ENCODE measurements at regions not wholly inside any gene's neighbourhood (a gene's known extent, or its start where the extent isn't known, plus 50 kb on each side); places are given as distances from the start of the nearest gene placed in this dataset.

DNA sequence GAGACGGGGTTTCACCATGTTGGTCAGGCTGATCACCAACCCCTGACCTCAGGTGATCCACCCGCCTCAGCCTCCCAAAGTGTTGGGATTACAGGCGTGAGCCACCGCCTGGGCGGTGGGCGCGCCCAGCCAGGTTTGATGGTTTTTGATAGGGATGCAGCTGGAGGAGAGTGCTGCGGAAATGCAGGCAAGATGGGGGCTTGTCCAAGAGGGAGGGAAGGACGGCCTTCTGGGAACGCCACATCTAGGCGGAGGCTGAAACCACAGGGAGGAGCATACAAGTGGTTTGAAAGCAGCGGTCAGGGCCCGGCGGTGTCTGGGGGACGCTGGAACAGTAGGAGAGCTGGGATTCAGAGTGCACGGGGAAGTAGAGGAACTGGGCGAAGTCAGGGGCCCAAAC lies 134.6 kb downstream of the VRK1 start:
- DNase-seq (ENCODE audit: extremely low read depth in 1 of 11, low read depth in 9 of 11, low spot score in 4 of 11), result no peak

DNA sequence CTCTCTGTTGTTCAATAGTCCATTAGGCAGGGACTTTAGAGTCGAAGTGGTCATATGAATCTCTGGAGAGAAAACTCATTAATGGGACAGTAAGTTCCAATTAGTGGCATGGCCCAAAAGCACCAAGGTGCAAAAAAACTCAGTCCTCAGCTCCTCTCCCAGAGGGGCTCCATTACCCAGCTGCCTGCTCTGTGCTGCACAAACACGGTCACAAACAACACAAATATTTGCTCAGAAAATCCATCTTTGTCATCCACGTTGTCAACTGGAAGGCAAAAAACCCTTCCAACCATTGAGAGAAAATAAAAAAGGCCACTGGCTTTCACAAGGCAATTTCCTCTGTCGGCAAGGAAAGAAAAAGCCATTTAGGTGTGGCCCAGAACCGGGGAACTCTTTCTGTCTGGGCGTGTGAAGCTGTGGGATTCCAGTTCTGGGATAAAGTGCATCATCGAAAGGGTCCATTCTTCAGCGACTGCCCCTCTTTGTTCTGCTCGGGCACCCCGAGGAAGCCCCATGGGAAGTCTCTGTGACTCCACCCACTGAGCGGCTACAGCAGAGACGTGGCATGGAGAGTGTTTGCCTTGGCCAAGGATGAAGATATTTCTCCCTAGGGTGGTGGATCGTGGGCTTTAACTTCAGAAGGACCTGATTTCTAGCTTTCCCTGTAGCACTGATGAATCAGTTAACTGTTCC lies 137.6 kb downstream of the VRK1 start:
- DNase-seq (ENCODE audit: extremely low read depth in 1 of 11, low read depth in 9 of 11, low spot score in 4 of 11), result no peak

DNA sequence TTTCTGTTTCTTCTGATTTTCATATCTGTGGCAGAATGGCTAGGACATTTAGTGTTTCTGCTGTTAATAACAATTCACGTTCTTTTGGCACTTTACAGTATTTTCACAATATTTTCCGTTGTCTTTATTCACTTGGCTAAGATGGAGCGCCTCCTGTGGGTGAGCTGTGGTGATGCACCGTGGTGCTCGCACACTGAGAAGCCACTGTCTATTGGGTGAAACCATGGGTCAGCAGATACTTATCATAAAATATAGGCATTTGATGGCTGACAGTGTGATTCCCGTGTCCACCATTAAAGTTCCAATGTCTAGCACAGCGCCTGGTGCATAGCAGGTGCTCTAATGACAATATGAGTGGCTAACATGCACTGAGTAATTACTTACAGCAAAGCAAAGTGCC lies 141.8 kb downstream of the VRK1 start:
- no peak for DNase-seq (ENCODE audit: extremely low read depth in 1 of 11, low read depth in 9 of 11, low spot score in 4 of 11)

DNA sequence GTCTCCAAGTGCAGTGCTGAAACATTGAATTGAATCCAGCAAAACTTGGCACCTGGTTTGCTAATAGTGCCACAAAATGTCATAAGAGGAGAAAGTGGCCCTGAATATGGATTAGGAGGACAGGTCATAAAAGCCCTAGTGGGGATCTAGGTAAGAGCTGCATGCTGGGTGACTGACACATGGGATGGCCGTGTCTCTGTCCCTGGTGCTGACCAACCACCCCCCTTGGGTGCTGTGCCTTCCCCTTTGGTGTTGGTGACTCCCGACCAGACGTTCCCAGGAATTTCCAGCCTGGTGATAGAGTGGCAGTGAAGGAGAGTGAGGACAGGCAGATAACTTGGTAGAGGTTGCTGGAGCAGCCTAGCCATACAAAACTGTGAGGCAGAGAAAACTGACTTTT lies 142.8 kb downstream of the VRK1 start:
- no peak for DNase-seq (ENCODE audit: extremely low read depth in 1 of 11, low read depth in 9 of 11, low spot score in 4 of 11)

DNA sequence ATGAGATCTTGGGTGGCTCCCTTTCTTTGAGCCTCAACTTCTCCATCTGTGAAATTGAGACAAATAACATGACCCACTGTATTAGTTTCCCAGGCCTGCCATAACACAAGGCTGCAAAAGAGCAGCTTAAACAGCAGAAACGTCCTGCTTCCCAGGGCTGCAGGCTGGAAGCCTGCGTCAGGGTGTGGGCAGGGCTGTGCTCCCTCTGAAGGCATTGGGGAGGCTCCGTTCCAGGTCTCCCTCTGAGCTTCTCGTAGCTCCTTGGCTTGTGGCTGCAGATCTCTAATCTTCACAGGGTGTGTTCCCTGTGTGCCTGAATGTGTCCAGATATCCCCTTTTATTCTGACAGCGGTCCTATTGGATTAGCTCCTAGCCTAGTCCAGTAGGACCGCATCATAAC lies 147.1 kb downstream of the VRK1 start:
- no peak for DNase-seq (ENCODE audit: extremely low read depth in 1 of 11, low read depth in 9 of 11, low spot score in 4 of 11)

DNA sequence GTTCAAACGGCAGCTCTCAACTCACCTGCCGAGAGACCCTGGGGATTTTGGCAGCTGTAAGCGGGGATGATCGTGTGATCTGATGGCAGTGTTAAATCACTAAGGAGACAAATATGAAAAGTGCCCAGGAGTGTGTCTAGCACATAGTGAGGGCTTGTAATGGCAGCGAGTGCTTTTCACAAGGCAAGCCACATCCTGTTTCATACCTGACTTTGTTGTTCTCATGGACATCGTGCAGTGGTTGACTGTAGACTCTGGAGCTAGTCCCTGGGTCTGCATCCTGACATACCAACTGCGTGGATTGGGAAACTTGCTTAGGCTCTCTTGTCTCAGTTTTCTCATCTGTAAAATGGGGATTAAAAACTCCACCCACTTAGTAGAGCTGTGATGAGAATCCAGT lies 148.5 kb downstream of the VRK1 start:
- no peak for DNase-seq (ENCODE audit: extremely low read depth in 1 of 11, low read depth in 9 of 11, low spot score in 4 of 11)

DNA sequence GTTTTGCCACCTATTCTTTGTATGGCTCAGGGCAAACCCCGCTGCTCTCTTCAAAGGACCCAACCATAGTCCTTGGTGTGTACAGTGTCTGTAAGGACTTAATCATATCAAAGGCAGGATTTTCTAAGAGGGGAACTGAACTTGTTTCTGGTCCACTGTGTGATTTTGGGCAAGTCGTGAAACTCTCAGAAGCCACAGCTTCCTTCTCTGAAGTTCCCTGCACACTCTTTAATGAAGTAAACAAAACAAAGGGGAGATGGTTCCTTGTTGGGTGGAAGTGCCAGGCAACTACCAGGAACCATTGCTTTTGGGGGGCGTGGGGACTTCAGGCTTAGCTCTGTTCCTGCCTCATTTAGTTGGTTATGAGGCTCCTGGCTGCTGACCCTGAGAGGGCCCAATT lies 152.4 kb downstream of the VRK1 start:
- DNase-seq (ENCODE audit: extremely low read depth in 1 of 11, low read depth in 9 of 11, low spot score in 4 of 11), result no peak

DNA sequence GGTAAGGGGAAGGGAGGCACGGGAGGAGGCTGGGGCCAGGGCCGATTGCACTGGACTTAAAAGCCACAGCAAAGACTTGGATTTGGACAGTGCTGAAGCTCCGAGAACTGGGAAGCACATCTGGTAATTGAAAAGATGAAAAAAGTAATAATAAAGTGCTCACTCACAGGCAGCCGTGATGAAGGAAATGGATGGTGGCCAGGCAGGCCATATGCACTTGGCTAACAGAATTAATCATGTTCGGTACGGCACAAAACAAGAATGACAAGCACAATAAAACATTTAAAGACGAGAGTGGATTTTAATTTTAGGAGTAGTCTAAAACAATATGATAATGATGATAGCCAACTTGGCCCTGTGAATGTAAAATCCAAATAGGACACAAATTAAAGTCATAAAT lies 154.3 kb downstream of the VRK1 start:
- DNase-seq (ENCODE audit: extremely low read depth in 1 of 11, low read depth in 9 of 11, low spot score in 4 of 11), result no peak

DNA sequence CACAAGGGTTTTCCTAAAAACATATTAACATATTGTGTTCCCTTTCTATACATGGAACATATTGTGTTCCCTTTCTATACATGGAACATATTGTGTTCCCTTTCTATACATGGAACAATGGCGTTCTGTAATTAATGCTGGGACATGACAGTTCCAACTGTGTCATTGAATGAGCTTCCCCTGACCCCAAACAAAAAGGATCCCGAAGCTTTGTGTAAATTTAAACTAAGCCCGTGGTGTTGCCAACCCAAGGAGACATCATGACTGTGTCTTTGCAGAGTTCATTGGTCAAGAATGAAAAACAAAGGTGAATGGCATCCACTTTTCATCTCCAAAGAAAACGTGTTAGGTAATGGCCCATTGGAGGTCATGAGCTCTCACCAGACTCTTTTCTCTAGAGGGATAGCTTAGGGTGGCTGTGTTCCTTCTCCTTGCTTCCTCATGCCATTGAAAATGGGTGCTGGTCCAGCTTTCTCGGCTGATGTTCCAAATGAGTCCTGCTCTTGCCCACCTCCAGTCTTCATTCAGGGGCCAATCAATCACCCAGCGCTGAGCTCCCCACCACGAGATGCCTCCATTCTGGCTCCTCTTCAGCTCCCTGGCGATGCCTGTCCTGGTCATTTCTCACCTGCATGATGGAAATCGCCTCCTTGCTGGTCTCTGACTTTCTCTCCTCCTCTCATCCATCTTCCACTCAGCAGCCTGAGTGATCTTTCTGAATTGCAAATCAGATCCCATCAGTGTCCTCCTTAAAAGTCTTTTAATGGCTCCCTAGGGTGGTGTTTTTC lies 156.1 kb downstream of the VRK1 start:
- DNase-seq (ENCODE audit: extremely low read depth in 1 of 11, low read depth in 9 of 11, low spot score in 4 of 11), result no peak

DNA sequence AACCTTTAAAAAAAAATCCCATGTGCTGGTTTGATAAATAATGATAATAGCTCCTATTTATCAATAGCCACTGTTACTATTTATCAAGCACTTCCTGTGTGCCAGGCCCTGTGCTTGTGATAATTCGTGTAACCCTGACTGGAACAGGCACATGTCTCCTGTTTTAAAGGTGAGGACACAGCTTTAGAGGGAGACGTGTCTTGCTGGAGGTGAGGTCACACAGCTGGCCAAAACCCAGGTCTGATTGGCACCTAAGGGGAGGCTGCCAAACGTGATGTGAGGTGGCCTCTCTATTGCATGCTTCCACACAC lies 156.6 kb downstream of the VRK1 start:
- DNase-seq (ENCODE audit: extremely low read depth in 1 of 11, low read depth in 9 of 11, low spot score in 4 of 11), result no peak

DNA sequence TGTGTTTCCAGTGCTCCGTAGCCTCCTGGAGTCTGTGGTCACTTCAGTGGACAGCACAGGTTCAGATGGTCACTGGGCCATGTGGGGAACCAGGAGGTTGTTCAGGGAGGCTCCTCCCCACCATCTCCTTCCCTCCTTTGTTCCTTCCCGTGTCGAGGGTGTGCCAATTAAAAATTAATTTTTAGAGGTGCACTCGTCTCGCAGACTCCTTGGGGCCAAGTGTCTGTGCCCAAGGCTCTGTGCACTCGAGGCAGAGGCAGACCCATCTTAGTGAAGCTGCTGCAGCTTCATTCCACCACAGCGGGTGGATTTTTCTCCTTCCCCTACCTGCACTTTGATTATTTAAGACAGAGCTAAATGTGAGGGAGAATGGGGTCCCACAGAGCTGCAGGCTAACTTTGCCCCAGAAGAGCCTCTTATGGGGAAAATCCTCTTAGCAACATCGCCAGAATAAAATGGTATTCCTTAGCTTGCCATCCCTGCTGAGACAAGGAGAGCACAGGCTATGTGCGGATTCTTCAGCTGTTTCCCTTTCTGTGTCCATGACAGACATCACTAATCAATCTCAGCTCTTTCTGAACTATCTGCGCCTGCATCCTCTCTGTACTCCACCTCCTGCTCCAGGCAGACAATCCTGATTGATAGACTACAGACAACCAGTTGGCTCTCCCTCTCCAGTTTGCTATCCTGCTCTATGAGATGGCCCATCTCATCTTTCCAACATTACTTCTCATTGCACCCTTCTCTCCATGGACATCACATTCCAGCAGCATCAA lies 159.5 kb downstream of the VRK1 start:
- DNase-seq (ENCODE audit: extremely low read depth in 1 of 11, low read depth in 9 of 11, low spot score in 4 of 11), result no peak

DNA sequence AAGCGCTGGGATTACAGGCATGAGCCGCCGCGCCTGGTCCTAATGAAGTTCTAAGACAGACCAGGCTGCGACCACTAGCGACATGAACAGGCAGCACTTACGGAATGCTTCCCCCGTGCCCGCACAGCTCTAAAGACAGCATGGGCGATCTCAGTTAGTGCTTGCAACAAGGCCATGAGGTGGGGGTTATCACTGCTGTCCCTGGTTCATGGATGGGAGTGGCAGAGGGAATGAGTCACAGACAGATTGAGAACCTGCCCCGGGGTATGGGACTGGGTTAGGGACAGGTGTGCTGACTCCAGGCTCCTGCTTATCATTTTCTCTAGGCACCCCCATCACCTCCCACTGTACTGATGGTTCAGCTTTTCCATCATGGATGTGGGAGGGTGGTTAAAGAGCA lies 160.9 kb downstream of the VRK1 start:
- DNase-seq (ENCODE audit: extremely low read depth in 1 of 11, low read depth in 9 of 11, low spot score in 4 of 11), result no peak

DNA sequence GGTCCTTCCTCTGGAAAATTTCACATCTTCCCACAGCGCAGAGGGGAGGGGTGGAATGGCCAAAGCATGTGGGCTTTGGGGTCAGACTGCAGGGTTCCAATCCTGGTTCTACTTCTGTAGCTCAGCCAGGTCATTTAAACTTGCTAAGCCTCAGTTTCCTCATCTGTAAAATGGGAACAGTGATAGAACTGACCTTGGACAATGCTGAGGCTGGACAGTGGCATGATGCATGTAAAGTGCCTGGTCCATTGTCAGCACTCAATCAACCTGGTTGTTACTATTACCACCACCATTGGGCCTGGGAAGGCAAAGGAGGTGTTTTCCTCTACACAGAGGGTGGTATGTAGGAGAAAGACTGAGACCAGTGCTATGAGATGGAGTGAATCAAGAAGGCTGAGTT lies 162.8 kb downstream of the VRK1 start:
- no peak for DNase-seq (ENCODE audit: extremely low read depth in 1 of 11, low read depth in 9 of 11, low spot score in 4 of 11)

DNA sequence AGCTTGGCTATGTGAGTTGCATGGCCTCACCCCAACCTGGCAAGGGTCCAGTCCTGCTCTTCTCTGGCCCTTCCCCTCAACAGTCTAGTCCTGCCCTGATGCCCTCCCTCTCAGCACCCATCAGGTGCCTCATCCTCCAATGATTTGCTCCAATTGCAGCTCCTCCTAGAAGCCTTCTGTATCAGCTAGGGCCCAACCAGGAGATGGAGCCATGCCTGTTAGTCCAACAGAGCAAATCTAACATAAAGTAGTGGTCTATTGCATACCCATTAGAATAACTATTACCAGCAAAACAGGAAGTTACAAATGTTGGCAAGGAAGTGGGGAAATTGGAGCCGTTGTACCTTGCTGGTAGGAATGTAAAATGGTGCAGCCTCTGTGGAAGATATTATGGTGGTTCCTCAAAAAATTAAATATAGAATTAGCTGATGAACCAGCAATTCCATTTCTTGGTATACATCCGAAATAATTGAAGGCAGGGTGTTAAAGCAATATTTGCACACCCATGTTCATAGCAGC lies 163.5 kb downstream of the VRK1 start:
- no peak for DNase-seq (ENCODE audit: extremely low read depth in 1 of 11, low read depth in 9 of 11, low spot score in 4 of 11)

DNA sequence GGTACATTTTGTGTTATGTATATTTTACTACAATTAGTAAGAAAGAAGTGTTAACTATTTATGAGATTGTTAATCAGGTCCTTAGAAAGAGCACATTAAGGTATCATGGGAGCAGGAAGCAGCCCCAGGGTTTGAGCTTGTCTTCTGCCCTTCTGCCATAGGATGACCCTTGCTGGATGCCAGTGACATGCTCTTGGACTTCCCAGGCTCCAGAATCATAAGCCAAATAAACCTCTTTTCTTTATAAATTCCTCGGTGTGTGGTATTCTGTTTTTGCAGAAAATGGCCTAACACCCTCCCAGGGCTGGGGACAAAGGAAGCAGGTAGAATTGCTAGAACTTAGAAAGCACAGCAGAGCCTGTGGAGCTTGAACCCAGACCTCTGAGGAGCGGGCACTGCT lies 164.7 kb downstream of the VRK1 start:
- DNase-seq (ENCODE audit: extremely low read depth in 1 of 11, low read depth in 9 of 11, low spot score in 4 of 11), result no peak

DNA sequence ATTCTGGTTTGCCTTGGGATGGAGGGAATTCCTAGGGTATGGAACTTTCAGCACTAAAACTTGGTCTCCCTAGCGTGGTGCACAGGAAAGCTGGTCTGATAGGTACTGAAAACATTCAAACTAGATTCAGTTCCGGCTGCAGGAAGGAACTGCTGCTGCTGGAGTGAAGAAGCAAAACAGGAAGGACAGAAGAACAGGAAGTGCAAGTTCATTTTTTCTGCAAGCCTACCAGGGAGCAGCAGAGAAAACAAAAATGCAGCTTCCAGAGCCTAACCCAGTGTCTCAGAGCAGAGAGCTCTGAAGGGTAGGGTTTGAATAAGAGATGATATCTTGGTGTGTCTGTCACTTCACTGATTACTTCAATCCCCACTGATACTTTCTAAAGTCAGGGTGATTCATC lies 165.2 kb downstream of the VRK1 start:
- DNase-seq (ENCODE audit: extremely low read depth in 1 of 11, low read depth in 9 of 11, low spot score in 4 of 11), result no peak

DNA sequence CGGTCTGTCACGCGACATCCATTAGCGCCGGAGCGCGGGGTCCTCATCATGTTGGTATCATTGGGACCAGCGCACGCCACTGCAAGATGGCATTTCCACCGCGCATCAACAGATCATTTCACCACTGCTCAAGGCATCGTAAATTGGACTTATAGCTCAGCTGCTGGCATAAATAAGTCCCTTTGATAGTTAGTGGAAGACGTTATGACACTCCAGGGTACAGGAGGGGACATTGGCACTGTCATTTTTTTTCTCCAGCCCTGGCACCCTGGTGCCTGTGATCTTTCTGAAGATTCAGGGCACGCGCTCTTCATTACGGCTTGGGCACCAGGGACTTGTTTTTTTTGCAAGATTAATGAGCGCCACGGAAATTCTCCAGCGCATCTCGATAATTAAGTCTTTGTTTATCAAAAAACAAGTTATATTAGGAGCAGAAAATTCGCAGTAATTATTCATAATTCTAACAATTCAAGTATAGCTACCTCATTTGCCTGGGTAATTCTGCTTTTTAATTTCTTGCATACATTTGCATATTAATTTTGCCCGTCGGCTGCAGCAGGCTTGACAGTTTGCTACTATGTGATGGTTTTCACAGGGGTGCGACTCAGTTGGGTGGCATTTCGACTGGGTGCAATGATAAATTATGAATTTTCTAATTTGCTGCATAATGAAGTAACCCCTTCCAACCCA lies 167.7 kb downstream of the VRK1 start:
- no peak for DNase-seq (ENCODE audit: extremely low read depth in 1 of 11, low read depth in 9 of 11, low spot score in 4 of 11)

DNA sequence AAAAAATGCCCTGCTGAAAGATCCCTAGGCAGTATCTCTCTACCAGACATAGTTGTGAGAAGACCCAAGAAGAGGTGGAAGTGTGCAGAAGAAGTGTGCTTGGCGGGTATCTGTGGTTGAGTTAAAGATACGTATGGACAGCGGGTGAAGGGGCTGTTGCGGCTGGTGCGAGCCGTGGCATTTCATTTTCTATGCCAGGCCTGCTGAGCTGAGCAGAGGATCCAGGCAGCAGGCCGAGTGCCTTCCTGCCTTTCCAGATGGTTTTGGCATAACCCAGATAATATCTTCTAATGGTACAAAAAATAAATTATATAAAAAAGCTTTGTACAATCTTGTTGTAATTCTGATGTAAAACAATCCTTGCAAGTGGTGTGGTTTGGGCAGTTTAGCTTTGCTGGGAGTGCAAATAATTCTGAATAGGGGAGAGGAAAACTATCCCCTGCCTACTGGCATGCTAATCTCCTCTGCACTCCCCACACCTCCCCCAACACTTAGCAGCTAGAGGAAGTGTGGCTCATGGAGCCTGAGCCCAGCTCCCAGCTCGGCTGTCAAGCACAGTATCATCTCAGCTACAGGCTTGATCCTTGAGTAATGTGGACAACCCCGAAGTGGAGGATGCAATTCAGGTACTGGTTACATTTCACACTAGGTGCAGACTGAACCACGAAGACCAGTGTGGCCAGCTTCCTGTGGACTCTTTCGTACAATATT lies 168.9 kb downstream of the VRK1 start:
- DNase-seq (ENCODE audit: extremely low read depth in 1 of 11, low read depth in 9 of 11, low spot score in 4 of 11), result no peak

DNA sequence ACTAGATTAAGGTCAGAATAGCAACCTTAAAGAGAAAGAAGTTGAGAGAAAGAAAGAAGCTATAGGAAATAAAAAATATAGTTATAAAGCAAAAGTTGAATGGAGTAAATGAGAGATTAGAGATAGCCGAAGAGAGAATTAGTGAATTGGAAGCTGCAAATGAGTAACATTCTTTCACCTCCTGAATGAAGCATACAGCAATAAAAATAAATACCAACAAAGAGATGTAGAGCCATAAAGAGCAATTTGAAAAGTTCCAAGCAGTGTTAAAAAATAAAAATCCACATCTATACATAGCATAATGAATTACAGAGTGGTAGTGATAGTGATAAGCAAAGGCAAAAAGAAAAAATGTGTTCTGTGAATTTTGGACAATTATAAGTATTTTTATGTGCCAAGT lies 177.9 kb downstream of the VRK1 start:
- no peak for DNase-seq (ENCODE audit: extremely low read depth in 1 of 11, low read depth in 9 of 11, low spot score in 4 of 11)
